Activated CD8-positive, alpha-beta memory T cell treated with anti-CD3 and anti-CD28 coated beads for 36 hours (primary cell): ENCODE measurements at regions not wholly inside any gene's neighbourhood (a gene's known extent, or its start where the extent isn't known, plus 50 kb on each side); places are given as distances from the start of the nearest gene placed in this dataset.

Source experiments
- CTCF ChIA-PET: fragments of 350-600 bp; sonication (Branson Sonifier 250); formaldehyde crosslinking; loops from one replicate; lab custom pipeline; 2021; ENCODE audit warnings: antibody characterized with exemption; lab: Charles Lee
- POLR2A ChIA-PET: fragments of 350-600 bp; sonication (Branson Sonifier 250); formaldehyde crosslinking; loops from one replicate; lab custom pipeline; 2021; ENCODE audit warnings: antibody characterized with exemption; lab: Charles Lee

GRCh38 chr10:52997007-52997406 lies 224.4 kb upstream of the MBL2 start:
- POLR2A ChIA-PET: no interaction called here

GRCh38 chr10:52994370-52994769 lies 221.8 kb upstream of the MBL2 start:
- ChIA-PET CTCF (no interaction called here), POLR2A (no interaction called here)

More at GRCh38 chr10:52997007-52997406, 224.4 kb upstream of the MBL2 start:
- CTCF ChIA-PET: no interaction called here

- ChIA-PET CTCF (no interaction called here), POLR2A (no interaction called here)
Observed at GRCh38 chr10:52993109-52993508, 220.5 kb upstream of the MBL2 start.

GRCh38 chr10:52992567-52992966 lies 220.0 kb upstream of the MBL2 start:
- ChIA-PET POLR2A (no interaction called here), CTCF (no interaction called here)

- ChIA-PET POLR2A (no interaction called here), CTCF (no interaction called here)
Observed at GRCh38 chr10:52988923-52989322, 216.3 kb upstream of the MBL2 start.

- ChIA-PET POLR2A (no interaction called here), CTCF (no interaction called here)
Observed at GRCh38 chr10:52986125-52986524, 213.5 kb upstream of the MBL2 start.

- ChIA-PET CTCF (no interaction called here), POLR2A (no interaction called here)
Observed at GRCh38 chr10:52984169-52984568, 211.6 kb upstream of the MBL2 start.

GRCh38 chr10:52979295-52979990 lies 206.9 kb upstream of the MBL2 start:
- ChIA-PET POLR2A (no interaction called here), CTCF (no interaction called here)

GRCh38 chr10:52977581-52977980 lies 205.0 kb upstream of the MBL2 start:
- ChIA-PET POLR2A (no interaction called here), CTCF (no interaction called here)

- POLR2A ChIA-PET: no interaction called here
- CTCF ChIA-PET: no interaction called here
Observed at GRCh38 chr10:52967806-52968795, 195.5 kb upstream of the MBL2 start.

- CTCF ChIA-PET: no interaction called here
Observed at GRCh38 chr10:52966904-52967303, 194.3 kb upstream of the MBL2 start.

GRCh38 chr10:52965938-52966401 lies 193.4 kb upstream of the MBL2 start:
- CTCF ChIA-PET: no interaction called here
- POLR2A ChIA-PET: no interaction called here

More at GRCh38 chr10:52966904-52967303, 194.3 kb upstream of the MBL2 start:
- POLR2A ChIA-PET: no interaction called here

- ChIA-PET POLR2A (no interaction called here), CTCF (no interaction called here)
Observed at GRCh38 chr10:52965509-52965908, 192.9 kb upstream of the MBL2 start.

GRCh38 chr10:52961323-52961722 lies 188.7 kb upstream of the MBL2 start:
- POLR2A ChIA-PET: no interaction called here
- CTCF ChIA-PET: no interaction called here

- CTCF ChIA-PET: no interaction called here
- POLR2A ChIA-PET: no interaction called here
Observed at GRCh38 chr10:52959810-52960209, 187.2 kb upstream of the MBL2 start.

GRCh38 chr10:52956861-52957260 lies 184.3 kb upstream of the MBL2 start:
- POLR2A ChIA-PET: no interaction called here
- CTCF ChIA-PET: no interaction called here

GRCh38 chr10:52956461-52956860 lies 183.9 kb upstream of the MBL2 start:
- CTCF ChIA-PET: no interaction called here
- POLR2A ChIA-PET: no interaction called here

- POLR2A ChIA-PET: no interaction called here
- CTCF ChIA-PET: no interaction called here
Observed at GRCh38 chr10:52955337-52955736, 182.8 kb upstream of the MBL2 start.

- CTCF ChIA-PET: no interaction called here
- POLR2A ChIA-PET: no interaction called here
Observed at GRCh38 chr10:52954407-52954806, 181.8 kb upstream of the MBL2 start.

GRCh38 chr10:52952391-52953055 lies 179.9 kb upstream of the MBL2 start:
- CTCF ChIA-PET: no interaction called here
- POLR2A ChIA-PET: no interaction called here
